ENCODE measurements at regions not wholly inside any gene's neighbourhood (a gene's known extent, or its start where the extent isn't known, plus 50 kb on each side); places are given as distances from the start of the nearest gene placed in this dataset.

GRCh38 chr15:85307687-85308045 is 72.7 kb upstream of the AKAP13 start:
- no peak for DNase-seq (ENCODE audit: low spot score)

GRCh38 chr15:85311647-85312046 is 68.8 kb upstream of the AKAP13 start:
- no peak for DNase-seq (ENCODE audit: low spot score)

GRCh38 chr15:85312486-85312885 is 67.9 kb upstream of the AKAP13 start:
- no peak for DNase-seq (ENCODE audit: low spot score)

GRCh38 chr15:85312929-85313331 is 67.5 kb upstream of the AKAP13 start:
- DNase-seq (ENCODE audit: low spot score): no peak

- no peak for DNase-seq (ENCODE audit: low spot score)
Observed at GRCh38 chr15:85313339-85313738, 67.1 kb upstream of the AKAP13 start.

- no peak for DNase-seq (ENCODE audit: low spot score)
Observed at GRCh38 chr15:85314146-85314545, 66.3 kb upstream of the AKAP13 start.

- no peak for DNase-seq (ENCODE audit: low spot score)
Observed at GRCh38 chr15:85314633-85315032, 65.8 kb upstream of the AKAP13 start.

- DNase-seq (ENCODE audit: low spot score): no peak
Observed at GRCh38 chr15:85316244-85316934, 64.0 kb upstream of the AKAP13 start.

GRCh38 chr15:85318048-85318731 is 62.2 kb upstream of the AKAP13 start:
- DNase-seq (ENCODE audit: low spot score): no peak

GRCh38 chr15:85318732-85319076 is 61.7 kb upstream of the AKAP13 start:
- DNase-seq (ENCODE audit: low spot score): no peak

GRCh38 chr15:85324202-85324601 is 56.2 kb upstream of the AKAP13 start:
- no peak for DNase-seq (ENCODE audit: low spot score)

GRCh38 chr15:85325834-85326233 is 54.6 kb upstream of the AKAP13 start:
- DNase-seq (ENCODE audit: low spot score): no peak

GRCh38 chr15:85326291-85326690 is 54.1 kb upstream of the AKAP13 start:
- DNase-seq (ENCODE audit: low spot score): no peak

GRCh38 chr15:85327820-85328219 is 52.6 kb upstream of the AKAP13 start:
- DNase-seq (ENCODE audit: low spot score): no peak

- DNase-seq (ENCODE audit: low spot score): no peak
Observed at GRCh38 chr15:85329561-85330422, 50.6 kb upstream of the AKAP13 start.

Data from mucosa of gallbladder (tissue), 1 donor.